Trophoblast cell (in vitro differentiated cells and primary cell): ENCODE measurements at regions not wholly inside any gene's neighbourhood (a gene's known extent, or its start where the extent isn't known, plus 50 kb on each side); places are given as distances from the start of the nearest gene placed in this dataset.

Experiments
- DNase-seq, 2 donors: peaks; one replicate each; pipeline ENCODE4 v3.0.0-alpha.2; 2016
- H2AFZ ChIP-seq: 2 replicates; pipeline ENCODE4 v1.6.1; 2013; ENCODE audit warnings: low read length, moderate library complexity, mild to moderate bottlenecking; ENCODE audit not compliant: insufficient read depth, poor library complexity
- H2AK5ac ChIP-seq: 2 replicates; pipeline ENCODE4 v1.6.1; 2013; ENCODE audit warnings: mild to moderate bottlenecking, low read length
- H2BK120ac ChIP-seq: 2 replicates; pipeline ENCODE4 v1.6.1; 2013; ENCODE audit warnings: low read length, mild to moderate bottlenecking, moderate library complexity; ENCODE audit not compliant: insufficient read depth, poor library complexity
- H2BK12ac ChIP-seq: 2 replicates; pipeline ENCODE4 v1.6.1; 2013; ENCODE audit warnings: mild to moderate bottlenecking, low read length, moderate library complexity
- H2BK5ac ChIP-seq: 2 replicates; pipeline ENCODE4 v1.6.1; 2013; ENCODE audit warnings: low read length, low read depth, moderate library complexity, mild to moderate bottlenecking; ENCODE audit not compliant: poor library complexity
- H3K14ac ChIP-seq: 2 replicates; pipeline ENCODE4 v1.6.1; 2013; ENCODE audit warnings: mild to moderate bottlenecking, low read length
- H3K18ac ChIP-seq: 2 replicates; pipeline ENCODE4 v1.6.1; 2013; ENCODE audit warnings: mild to moderate bottlenecking, low read length
- H3K23ac ChIP-seq: 2 replicates; pipeline ENCODE4 v1.6.1; 2013; ENCODE audit warnings: low read length
- H3K27ac ChIP-seq: 2 replicates; pipeline ENCODE4 v1.5.1; 2013; ENCODE audit warnings: low read depth, mild to moderate bottlenecking, inconsistent platforms, low read length, moderate library complexity
- H3K27me3 ChIP-seq: 2 replicates; pipeline ENCODE4 v1.6.1; 2013; ENCODE audit warnings: inconsistent platforms, mild to moderate bottlenecking, low read length, moderate library complexity; ENCODE audit not compliant: insufficient read depth
- H3K36me3 ChIP-seq, 2 experiments: 1 replicate in 1 of 2; 2 replicates in 1 of 2; pipeline ENCODE4 v1.6.1; 2013; ENCODE audit warnings: low read length in 2 of 2, mild to moderate bottlenecking in 2 of 2, moderate library complexity in 1 of 2; ENCODE audit not compliant: insufficient read depth in 2 of 2, control insufficient read depth in 1 of 2
- H3K4ac ChIP-seq: 2 replicates; pipeline ENCODE4 v1.6.1; 2013; ENCODE audit warnings: low read depth, mild to moderate bottlenecking, low read length, moderate library complexity
- H3K4me1 ChIP-seq, 2 experiments: 1 replicate in 1 of 2; 2 replicates in 1 of 2; pipeline ENCODE4 v1.6.1; 2013; ENCODE audit warnings: low read length in 2 of 2, mild to moderate bottlenecking in 2 of 2, moderate library complexity in 1 of 2; ENCODE audit not compliant: insufficient read depth in 2 of 2, control insufficient read depth in 1 of 2
- H3K4me2 ChIP-seq: 2 replicates; pipeline ENCODE4 v1.6.1; 2013; ENCODE audit warnings: inconsistent platforms, mild to moderate bottlenecking, low read length, moderate library complexity
- H3K4me3 ChIP-seq: 2 replicates; pipeline ENCODE4 v1.5.1; 2013; ENCODE audit warnings: mild to moderate bottlenecking, low read depth, low read length, inconsistent platforms
- H3K79me1 ChIP-seq: one replicate; pipeline ENCODE4 v1.6.1; 2013; ENCODE audit warnings: low read length
- H3K79me2 ChIP-seq: 2 replicates; pipeline ENCODE4 v1.6.1; 2013; ENCODE audit warnings: low read length, mild to moderate bottlenecking; ENCODE audit not compliant: control insufficient read depth, insufficient read depth, poor library complexity
- H3K9ac ChIP-seq: 2 replicates; pipeline ENCODE4 v1.6.1; 2013; ENCODE audit warnings: mild to moderate bottlenecking, low read length
- H3K9me3 ChIP-seq: 2 replicates; pipeline ENCODE4 v1.6.1; 2013; ENCODE audit warnings: low read depth, mild to moderate bottlenecking, control low read depth, inconsistent platforms, low read length; ENCODE audit not compliant: insufficient read depth
- H4K12ac ChIP-seq: 2 replicates; pipeline ENCODE4 v1.6.1; 2013; ENCODE audit warnings: low read depth, mild to moderate bottlenecking, low read length, moderate library complexity
- H4K8ac ChIP-seq: 2 replicates; pipeline ENCODE4 v1.6.1; 2013; ENCODE audit warnings: low read depth, mild to moderate bottlenecking, low read length, moderate library complexity
- H4K91ac ChIP-seq: one replicate; pipeline ENCODE4 v1.6.1; 2013; ENCODE audit warnings: low read depth, mild to moderate bottlenecking, low read length, moderate library complexity
- WGBS: extraction: QIAGEN DNeasy Blood & Tissue Kit; methylation state at CpG from one replicate; pipeline ENCODE4 v1.1.7; 2013; ENCODE audit warnings: missing lambda C conversion rate; ENCODE audit not compliant: insufficient read length, insufficient coverage; ENCODE audit errors: extremely low coverage; 5-methylcytosine and 5-hydroxymethylcytosine counted together

- Histone ChIP-seq H3K9ac (no peak overlapping the region), H3K79me1 (no peaks in the 10 kb centered on the region), H2BK12ac (no peak overlapping the region), H4K8ac (no peak overlapping the region), H3K23ac (no peak overlapping the region), H3K79me2 (no peaks in the 10 kb centered on the region), H3K4me3 (no peak overlapping the region), H3K4me1 (peaks cover 5 to 7% of the 10 kb centered on the region in 2 experiments), H3K14ac (no peak overlapping the region), H4K91ac (no peak overlapping the region), H2AFZ (no peak overlapping the region), H3K4me2 (no peak overlapping the region), H3K18ac (no peak overlapping the region), H3K4ac (no peak overlapping the region), H2BK120ac (no peak overlapping the region), H2BK5ac (no peak overlapping the region), H3K27ac (no peak overlapping the region), H3K27me3 (no peaks in the 10 kb centered on the region), H4K12ac (no peak overlapping the region), H3K36me3 (no peaks in the 10 kb centered on the region), H3K9me3 (peaks cover 2% of the 10 kb centered on the region), H2AK5ac (no peak overlapping the region)
- WGBS = no CpG with 5 or more reads among the region's 14 CpGs
- no peak for DNase-seq
These were observed 477.9 kb downstream of the TCERG1L start for GRCh38 chr10:130833596-130833995.

GRCh38 chr10:130834170-130834569 lies 477.4 kb downstream of the TCERG1L start:
- no peak for DNase-seq
- no peak overlapping the region for H2BK120ac ChIP-seq
- H3K4ac ChIP-seq = no peak overlapping the region
- no CpG with 5 or more reads among the region's 15 CpGs for WGBS
- no peak overlapping the region for H2BK12ac ChIP-seq
- H4K91ac ChIP-seq = no peak overlapping the region
- no peak overlapping the region for H2BK5ac ChIP-seq
- H3K18ac ChIP-seq = no peak overlapping the region
- peaks cover under 1% of the 10 kb centered on the region for H3K79me1 ChIP-seq
- no peak overlapping the region for H3K4me2 ChIP-seq
- no peak overlapping the region for H3K4me3 ChIP-seq
- H3K79me2 ChIP-seq = no peaks in the 10 kb centered on the region
- peaks cover 2% of the 10 kb centered on the region for H3K9me3 ChIP-seq
- H3K23ac ChIP-seq = no peak overlapping the region
- H3K27ac ChIP-seq = no peak overlapping the region
- no peak overlapping the region for H4K8ac ChIP-seq
- no peak overlapping the region for H2AK5ac ChIP-seq
- no peaks in the 10 kb centered on the region for H3K36me3 ChIP-seq
- H3K14ac ChIP-seq = no peak overlapping the region
- no peak overlapping the region for H2AFZ ChIP-seq
- no peak overlapping the region for H4K12ac ChIP-seq
- no peaks in the 10 kb centered on the region for H3K27me3 ChIP-seq
- H3K4me1 ChIP-seq = peaks cover 5 to 7% of the 10 kb centered on the region in 2 experiments
- no peak overlapping the region for H3K9ac ChIP-seq

- no peak overlapping the region for H4K91ac ChIP-seq
- H3K27me3 ChIP-seq = no peaks in the 10 kb centered on the region
- H3K79me1 ChIP-seq = peaks cover 4% of the 10 kb centered on the region
- no peak overlapping the region for H4K12ac ChIP-seq
- H3K4ac ChIP-seq = no peak overlapping the region
- H3K27ac ChIP-seq = no peak overlapping the region
- no peak overlapping the region for H2AK5ac ChIP-seq
- no peaks in the 10 kb centered on the region for H3K79me2 ChIP-seq
- H3K14ac ChIP-seq = no peak overlapping the region
- no peak overlapping the region for H3K18ac ChIP-seq
- no peak overlapping the region for H2BK12ac ChIP-seq
- H3K9me3 ChIP-seq = peaks cover 2% of the 10 kb centered on the region
- no peak overlapping the region for H3K9ac ChIP-seq
- no peak overlapping the region for H4K8ac ChIP-seq
- WGBS = no CpG with 5 or more reads among the region's 15 CpGs
- H3K23ac ChIP-seq = no peak overlapping the region
- H2AFZ ChIP-seq = no peak overlapping the region
- H2BK5ac ChIP-seq = no peak overlapping the region
- no peak overlapping the region for H2BK120ac ChIP-seq
- H3K4me2 ChIP-seq = no peak overlapping the region
- no peak for DNase-seq
- H3K4me3 ChIP-seq = no peak overlapping the region
- H3K4me1 ChIP-seq = peaks cover 9 to 11% of the 10 kb centered on the region in 2 experiments
- no peaks in the 10 kb centered on the region for H3K36me3 ChIP-seq
These were observed 476.9 kb downstream of the TCERG1L start for GRCh38 chr10:130834573-130834972.

- Histone ChIP-seq H2BK5ac (no peak overlapping the region), H3K79me1 (peaks cover 5% of the 10 kb centered on the region), H2AFZ (no peak overlapping the region), H3K9me3 (peaks cover 2% of the 10 kb centered on the region), H3K4me1 (peaks cover 13 to 14% of the 10 kb centered on the region in 2 experiments), H3K27ac (no peak overlapping the region), H4K12ac (no peak overlapping the region), H3K79me2 (no peaks in the 10 kb centered on the region), H3K14ac (no peak overlapping the region), H3K9ac (no peak overlapping the region), H3K4ac (no peak overlapping the region), H4K91ac (no peak overlapping the region), H3K4me3 (no peak overlapping the region), H2BK120ac (no peak overlapping the region), H3K18ac (no peak overlapping the region), H2AK5ac (no peak overlapping the region), H4K8ac (no peak overlapping the region), H3K4me2 (no peak overlapping the region), H2BK12ac (no peak overlapping the region), H3K27me3 (no peaks in the 10 kb centered on the region), H3K23ac (no peak overlapping the region), H3K36me3 (no peaks in the 10 kb centered on the region)
- WGBS = no CpG with 5 or more reads among the region's 5 CpGs
- DNase-seq = no peak
These were observed 476.5 kb downstream of the TCERG1L start for GRCh38 chr10:130835068-130835467.
